Stimulated activated CD8-positive, alpha-beta memory T cell treated with anti-CD3 and anti-CD28 coated beads, Interleukin-15, amount 100 ng/mL, for 48 hours (primary cell): ENCODE measurements at regions not wholly inside any gene's neighbourhood (a gene's known extent, or its start where the extent isn't known, plus 50 kb on each side); places are given as distances from the start of the nearest gene placed in this dataset.

ENCODE experiments used
- DNase-seq, 2 donors: peaks; one replicate each; pipeline ENCODE4 v3.0.0-alpha.2; 2020; ENCODE audit warnings: low read depth in 2 of 2

DNA sequence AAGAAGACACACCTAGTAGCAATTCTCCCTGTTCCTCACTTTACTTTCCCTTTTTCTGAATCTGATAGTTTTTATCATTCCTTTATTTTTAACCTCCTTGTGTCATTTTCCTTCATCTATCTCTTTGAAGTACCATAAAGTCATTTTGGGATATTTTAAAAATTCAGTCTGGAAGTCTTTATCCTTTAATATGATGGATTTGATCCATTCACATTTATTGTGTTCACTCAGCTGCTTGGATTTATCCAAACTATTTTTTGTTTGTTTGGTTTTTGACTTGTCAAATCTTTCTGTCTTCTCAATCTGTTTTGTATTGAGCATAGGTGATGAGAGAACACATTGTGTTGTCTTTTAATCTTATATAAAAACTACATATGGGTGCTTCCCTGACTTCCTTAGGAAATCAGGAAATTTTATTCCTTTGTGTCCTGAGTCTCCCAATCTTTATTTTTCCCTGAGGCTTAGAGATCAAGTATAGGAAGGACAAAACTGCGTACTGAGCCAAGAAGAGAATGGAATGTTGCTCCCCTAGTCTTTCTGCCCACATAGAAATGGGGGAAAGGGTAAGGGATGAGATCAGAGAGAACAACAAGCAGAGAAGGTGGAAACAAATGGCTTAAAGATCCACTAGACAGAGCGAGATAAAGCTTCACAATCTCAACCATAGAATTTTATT is 132.7 kb upstream of the HABP2 start:
- DNase-seq, result no peak

DNA sequence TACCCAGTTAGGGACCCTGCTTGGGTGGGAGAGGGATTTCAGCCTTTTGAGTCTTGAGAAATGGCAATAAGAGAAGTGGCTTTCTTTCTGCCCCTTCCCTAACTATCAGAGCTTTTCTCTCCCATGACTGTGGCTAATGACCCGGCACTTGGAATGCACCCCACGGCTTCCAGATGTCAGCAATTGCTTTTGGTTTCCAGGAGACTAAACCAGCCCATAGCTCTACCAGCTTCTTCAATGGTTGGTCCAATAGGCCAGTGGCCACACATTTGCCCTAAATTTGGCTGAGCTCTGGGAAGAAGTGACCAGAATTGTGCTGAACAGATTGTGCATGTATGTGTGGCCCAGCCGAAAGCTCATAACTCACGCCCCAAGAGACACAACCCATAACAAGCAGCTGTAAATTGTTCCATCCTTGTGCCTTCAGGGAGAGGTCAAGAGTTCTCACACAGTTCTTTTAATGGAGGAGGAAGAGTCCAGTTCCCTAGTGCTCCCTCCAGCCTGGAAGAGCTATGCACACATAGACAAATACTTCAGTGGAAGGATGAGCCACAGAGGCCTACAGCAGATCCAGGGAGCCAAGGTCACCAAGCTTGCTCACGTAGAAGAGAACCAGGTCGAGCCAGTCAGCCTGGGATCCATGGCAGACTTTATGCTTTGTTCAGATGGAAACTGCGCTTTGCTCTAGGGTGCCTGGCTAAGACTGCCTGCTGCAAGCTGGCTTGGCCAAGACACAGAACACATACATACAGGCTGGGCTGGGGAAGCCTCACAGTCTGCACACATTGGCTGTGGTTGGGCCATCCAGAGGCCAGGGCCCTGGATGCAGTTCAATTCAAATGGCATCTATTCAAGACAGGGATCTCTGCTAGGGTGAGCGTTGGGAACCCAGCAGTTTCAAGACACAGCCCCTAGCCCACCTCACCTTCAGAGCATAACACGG is 131.8 kb upstream of the HABP2 start:
- DNase-seq, result no peak

DNA sequence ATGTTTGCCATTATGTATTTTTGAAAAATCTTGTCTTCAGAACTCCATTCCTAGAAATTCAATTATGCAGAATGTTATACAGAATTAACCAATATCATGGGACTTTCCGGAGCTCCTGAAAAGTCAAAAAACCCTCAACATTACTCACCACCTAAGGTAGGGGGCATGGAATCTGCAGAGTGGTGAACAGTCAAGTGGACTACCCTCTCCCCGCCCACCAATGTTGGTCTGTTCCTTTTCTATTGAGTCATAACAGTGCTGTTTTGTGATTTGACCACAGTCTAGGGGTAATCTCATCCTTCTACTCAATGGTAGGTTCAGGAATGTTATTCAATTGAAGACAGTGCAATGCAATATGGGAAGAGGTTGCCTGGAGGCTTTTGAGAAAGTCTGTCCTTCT is 130.5 kb upstream of the HABP2 start:
- DNase-seq, result no peak

DNA sequence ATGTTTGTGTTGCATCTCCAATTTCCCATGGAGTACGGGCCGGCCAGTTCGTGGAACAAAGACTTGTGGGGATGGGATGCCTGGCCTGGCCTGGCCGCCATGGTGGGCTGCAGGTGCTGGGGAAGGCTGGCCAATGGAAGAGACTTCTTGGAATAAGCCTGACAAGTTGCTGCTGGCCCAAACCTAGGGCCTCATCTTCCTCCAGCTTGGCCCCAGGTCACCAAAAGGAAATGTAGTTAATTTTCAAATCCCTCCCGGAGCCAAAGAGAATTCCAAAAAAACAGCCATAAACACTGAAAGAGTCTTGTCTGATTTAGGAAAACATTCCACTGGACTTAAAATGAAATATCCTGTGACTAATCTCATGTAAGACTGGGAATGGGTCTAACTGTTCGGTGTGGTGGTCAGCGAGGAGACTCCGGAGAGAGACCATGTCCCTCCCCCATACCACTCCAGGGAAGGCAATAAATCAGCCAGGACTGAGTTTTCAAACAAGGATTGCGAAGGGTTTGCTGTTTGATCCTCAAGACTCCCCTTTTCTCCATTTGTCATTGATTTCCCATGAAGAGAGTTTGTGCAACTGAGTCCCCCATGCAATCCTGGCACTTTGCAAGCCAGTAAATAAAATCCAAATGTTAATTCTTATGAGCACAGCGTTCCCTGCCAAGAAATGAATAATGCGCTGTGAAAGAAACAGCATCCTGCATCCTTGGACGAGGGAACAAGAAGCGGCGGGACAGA is 128.7 kb upstream of the HABP2 start:
- DNase-seq, result no peak

DNA sequence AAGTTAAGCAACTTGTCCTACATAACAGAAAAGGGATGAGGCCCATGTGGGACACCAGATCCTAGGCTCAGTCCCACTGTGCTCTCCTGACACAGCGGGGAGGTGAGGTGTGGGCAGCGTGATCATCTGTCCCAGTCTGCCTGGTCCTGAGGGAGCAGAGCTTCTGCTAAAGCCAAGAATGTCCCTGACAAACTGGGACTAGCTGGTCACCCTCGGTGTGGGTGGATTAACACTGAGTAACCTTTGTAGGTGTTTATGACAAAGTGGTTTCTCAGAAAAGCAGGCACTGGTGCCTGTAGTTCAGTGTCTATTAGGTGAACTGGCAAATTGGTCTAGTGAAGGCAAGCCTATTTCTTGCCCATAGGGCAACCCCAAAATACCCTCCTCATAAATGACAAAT is 127.8 kb upstream of the HABP2 start:
- DNase-seq, result no peak

DNA sequence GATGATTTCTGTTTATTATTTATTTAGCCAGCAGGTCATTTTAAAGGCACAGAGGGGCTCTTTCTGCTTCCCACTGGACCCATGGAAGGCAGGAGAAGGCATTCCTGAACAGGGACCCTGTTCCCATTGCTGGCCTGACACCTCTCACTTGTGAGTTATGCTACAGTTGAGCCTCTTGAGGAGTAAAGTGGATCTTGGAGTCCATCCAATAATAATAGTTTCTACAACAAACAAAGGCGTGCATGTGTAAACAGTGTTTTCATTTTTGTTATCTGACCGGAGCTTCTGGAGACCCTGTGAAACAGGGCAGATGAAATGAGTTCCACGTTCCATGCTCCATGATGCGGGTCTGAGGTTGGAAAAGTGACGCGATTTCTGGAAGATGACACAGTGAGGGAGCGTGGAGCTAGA is 127.3 kb upstream of the HABP2 start:
- no peak for DNase-seq

DNA sequence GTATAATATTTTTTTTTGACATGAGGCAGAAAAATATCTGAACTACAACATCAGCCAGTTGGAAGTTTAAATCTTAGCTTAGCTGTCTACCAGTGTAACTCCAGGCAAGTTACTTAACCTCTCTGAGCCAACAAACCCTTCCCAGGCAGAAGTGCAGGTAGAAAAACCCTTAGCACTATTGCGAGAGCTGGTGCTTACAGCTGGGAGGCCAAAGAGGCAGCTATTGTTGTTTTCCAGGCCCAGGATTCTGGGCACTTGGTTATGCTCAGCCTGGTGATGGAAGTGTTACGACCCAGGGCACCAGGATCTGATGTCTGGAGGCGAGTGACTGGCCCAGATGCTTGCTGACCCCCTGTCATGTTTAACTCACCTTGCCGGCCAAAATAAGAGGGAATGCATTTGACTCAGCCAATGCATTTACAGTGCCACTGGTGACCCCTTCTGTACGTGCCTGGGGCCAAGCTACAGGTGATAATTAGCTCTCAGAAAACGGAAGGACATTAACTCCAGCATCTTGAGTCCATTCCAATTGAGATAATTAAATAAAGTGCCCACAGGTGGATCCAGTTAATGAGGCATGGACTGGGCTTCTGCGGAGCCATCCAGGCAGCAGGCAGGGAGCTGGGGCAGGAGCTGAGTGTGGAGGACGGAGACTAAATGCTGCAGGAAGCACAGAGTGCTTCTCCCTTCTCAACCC is 126.5 kb upstream of the HABP2 start:
- no peak for DNase-seq

DNA sequence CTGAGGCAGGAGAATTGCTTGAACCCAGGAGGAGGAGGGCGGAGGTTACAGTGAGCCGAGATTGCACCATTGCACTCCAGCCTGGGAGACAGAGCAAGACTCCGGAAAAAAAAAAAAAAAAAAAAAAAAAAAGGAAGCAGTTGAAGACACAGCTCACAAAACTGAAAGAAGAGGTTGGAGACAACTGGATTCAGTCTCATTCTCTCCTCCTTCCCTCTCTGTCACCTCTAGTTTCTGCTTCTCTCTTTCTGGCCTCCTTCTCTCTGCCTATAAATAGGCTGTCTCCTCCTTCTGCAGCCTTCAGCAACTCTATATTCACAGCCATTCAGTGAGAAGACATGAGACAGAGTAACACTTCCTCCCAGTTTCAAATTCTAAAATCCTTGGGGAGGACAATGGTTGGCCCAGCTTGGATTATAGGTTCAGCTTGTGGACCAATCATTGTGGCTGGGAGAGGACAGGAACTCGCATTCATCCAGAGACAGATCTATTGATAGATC is 125.6 kb upstream of the HABP2 start:
- no peak for DNase-seq

DNA sequence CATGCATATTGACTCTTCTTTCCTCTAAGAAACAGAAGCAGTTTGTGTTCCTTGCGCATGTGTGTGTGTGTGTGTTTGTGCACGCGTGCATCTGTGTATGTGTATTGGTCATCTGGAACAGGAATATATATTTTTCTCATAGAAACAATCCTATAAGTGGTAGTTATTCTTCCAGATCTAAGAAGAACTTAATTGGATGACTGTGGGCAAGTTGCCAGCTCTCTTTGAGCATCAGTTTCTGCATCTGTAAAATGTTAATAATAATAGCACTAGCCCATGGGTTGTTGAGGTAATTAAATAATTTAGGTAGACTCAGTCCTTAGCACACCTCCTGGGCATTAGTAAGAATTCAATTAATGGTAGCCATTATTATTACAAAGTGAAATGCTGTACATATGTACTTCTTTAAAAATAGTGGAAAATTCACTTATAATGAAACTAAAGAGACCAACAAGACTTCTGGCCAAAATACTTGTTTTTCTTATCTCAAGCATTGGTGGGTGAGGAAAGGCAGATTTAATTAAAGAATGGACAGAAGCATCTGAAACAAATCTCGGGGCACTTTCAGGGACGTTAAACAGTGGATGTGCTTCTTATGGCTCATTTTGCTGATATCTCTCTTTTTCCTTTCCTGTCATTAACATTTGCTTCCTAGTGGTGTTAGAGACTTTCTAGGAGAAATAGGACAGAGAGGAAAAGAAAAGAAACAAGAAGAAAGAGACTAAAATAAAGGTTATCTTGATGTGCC is 124.9 kb upstream of the HABP2 start:
- DNase-seq, result no peak

DNA sequence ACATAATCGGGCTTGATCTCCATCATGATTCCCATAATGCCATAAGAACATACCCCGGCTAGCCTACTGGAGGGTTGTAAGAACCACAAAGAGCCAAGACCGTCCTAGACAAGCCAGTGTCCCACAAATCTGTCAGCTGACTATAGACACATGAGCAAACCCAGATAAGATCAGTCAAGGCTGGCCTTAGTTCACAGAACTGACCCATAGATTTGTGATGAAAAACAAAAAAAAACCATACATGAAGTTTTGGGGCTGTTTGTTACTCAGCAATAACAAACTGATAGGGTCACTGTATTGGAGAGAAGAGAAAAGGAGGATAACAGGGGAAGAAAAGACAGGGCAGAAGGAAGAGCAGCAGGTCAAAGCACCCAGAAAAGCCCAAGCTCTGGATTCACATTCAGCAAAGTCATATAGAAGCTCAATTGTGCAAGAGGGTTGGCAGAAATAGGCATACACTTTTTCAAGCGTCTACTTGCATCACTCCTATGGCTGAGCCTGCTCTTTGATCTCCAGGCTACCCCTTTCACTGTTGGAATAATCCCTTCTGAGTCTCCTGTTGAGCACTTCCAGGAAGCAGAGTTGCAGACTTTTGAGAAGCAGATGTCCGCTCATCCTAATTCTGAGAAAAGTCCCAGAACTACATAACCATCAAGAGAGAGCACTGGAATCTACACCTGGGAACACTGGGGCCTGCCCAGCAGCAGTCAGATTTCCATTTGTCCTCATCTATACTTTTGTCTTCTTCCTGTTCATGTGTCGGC is 122.0 kb upstream of the HABP2 start:
- DNase-seq, result no peak

DNA sequence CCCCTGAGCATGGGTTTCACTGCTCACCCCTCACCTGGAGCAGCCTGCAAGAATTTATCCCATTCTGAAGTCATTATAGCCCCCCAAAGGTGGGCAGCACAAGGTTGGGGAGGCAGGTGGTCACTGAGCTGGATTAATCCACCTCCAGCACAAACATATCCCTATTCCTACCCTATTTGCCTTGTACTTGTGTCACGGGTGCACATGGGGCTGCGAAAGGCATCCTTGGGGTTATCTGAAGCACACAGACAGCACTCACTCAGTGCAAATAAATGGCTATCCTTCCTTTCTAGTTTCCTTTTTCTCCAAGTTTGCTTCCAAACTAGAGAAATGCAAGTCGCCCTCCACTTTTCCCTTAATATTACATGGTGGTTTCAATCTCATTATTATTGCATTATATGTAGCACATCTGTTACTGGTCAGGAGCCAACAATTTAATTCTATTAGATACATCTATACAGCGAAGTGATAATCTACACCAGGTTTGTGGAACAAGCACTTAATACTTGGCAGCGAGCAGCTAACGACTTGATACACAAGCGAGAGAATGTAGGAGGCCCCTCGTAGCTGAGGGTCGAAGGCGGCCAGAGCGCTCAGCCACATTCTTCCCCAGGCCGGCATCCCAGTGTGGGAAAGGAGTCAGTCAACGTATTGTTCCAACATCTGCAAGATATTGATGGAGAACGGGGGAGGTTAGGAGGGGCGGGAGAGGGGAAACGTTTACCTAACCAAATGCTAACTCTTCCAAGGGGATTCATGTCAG is 121.3 kb upstream of the HABP2 start:
- no peak for DNase-seq

DNA sequence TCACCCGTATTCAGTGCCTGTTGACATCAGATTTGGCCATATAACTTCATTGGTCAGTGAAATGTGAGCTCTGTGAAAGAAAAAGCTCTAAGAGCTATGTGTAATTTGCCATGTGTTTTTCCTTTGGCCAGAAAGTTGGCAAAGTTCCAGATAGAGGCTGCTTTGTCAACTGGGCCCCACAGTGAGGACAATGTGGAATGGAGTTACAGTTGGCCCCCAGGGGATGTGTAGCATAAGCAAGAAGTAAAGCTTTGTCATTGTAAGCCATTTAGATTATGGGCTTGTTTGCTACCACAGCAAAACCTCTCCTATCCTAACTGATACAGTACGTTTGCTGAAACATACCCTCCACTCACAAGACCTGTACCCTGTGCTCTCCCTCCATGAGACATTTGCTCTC is 119.1 kb upstream of the HABP2 start:
- no peak for DNase-seq

DNA sequence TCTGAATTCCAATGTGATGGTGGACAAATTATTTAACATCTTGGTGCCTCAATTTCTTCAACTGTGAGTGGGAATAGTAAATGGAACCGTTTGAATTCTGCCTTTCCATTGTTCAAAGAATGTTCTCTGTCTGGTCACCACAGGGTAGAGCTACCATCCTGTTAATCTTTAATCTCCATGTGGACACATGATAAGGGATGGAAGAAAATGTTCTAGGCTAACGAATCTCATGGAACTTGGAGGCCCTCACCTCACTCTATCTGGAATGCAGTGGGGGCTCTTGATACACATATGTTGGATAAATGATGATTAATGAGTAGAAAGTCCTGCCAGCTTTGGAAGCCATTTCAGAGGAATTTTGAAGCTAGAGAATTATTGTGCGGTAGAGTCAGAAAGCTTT is 118.5 kb upstream of the HABP2 start:
- no peak for DNase-seq

DNA sequence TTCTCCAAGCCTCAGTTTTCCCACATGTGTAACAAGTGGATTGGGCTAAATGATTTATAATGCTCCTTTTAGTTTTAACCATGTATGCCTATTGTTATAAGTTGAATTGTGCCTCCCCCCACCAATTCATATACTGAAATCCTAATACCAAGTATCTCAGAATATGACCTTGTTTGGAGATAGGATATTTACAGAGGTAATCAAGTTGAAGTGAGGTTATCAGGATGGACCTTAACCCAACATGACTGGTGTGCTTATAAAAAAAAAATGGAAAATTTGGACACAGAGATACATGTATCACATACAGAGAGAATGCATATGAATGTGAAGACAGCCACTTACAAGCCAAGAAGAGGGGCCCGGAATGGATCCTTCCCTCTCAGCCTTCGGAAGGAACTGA is 117.9 kb upstream of the HABP2 start:
- DNase-seq, result no peak

DNA sequence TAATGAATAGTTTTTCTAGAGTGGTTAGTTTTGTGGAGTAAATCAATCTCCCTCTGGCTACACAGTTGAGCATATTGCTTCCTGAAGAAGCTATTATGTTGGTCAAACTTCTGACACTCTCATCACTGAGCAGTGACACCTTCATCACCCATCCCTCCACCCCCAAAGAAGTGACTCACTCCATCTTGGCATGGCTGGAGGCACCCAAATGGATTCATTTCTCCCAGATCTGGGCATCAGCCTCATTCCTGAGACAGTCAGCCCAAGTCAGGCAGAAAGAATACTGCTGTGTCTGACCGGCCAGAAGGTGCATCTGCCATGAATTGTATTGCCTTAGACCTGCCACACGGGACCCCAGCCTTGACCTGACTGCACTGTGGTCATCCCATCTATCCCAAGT is 117.0 kb upstream of the HABP2 start:
- DNase-seq, result no peak

DNA sequence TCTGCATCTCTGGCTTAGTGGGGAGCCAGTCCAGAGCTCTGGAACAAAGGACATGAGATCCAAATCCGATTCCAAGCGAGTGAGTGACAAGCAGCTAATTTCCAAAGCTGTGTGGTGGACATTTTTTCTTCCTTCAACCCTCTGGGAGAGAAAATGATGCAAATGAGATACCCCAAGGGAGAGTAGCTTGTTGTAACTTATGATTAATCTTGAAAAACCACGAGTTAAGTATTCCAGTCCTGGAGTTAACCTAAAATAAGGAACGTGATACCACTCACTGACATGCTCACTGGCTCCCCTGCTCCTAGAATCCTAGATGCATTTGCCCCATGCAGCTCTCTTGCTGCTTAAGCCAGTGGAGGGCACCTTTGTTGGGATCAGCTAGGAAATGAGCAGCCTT is 116.0 kb upstream of the HABP2 start:
- no peak for DNase-seq

DNA sequence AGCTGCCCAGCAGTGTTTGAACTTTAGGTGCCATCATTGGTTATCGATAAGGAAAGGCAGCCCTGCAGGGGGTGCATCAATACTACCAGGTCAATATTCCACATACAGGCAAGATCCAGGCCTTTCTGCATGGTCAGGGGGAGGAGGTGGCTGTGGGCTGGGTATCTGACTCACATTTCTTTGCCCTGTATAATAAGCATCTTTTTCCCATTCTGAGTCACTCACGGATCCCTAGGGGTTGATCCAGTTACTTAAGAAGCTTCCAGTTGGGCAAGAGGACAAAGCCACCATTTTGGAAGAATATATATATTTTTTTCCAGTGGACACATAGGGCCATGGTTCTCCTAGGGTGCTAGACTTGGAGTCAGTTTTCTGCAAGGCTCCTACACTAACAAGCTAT is 114.2 kb upstream of the HABP2 start:
- no peak for DNase-seq

DNA sequence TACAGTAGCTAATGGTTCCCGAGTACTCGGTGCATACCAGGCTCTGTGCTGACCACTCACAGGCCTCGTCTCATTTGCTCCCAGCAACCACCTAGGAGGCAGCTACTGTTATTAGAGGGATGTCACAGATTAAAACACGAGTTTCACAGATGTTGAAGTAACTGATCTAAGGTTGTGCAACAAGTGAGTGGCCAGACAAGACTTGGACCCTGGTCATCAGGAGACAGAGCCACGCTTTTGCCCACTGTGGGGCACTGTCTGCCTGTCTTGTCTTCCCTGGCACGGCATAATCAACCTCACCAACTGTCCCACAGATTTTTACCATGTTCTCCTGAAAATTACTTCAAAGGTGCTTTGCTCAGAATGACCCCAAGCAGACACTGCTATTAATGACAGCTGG is 111.6 kb upstream of the HABP2 start:
- no peak for DNase-seq

DNA sequence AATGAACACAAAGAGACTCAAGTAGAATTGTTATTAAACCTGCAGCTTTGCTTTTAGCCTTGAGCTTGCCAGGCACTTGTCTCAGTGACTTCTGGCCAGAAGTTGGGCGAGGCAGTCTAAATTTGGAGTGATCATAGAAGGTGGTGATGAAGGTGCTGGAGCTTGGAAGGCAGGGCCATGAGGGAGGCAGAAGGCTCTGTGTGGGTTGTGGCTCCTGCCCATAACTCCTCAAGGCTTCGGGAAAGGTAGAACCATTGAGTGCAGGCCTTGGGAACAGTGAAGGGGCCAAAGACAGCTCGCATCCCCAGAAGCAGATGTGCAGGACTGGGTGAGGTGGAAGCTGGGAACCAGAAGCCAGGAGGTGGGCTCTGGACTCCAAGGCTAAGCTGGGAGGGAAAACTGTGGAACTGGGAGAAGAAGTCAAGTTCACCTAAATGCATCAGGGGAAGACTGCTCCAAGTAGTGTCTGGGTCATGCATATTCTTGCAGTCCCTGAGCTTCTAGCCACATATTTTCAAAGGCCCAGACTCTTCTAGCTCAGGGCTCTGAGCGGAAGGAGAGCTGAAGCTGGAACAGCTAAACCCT is 111.1 kb upstream of the HABP2 start:
- DNase-seq, result no peak
